Stomach (tissue), 8 donors: ENCODE measurements at regions not wholly inside any gene's neighbourhood (a gene's known extent, or its start where the extent isn't known, plus 50 kb on each side); places are given as distances from the start of the nearest gene placed in this dataset.

ENCODE experiments used
- DNase-seq, 2 donors: peaks; one replicate each; pipeline versions ENCODE4 v3.0.0 to v3.0.0-alpha.2; 2013 to 2019
- H3K27ac ChIP-seq, 5 donors: fragments of 200-600 bp in 4 of 5; sonication (generic) in 4 of 5; one replicate each; pipeline ENCODE4 v1.5.1; 2013 to 2019; ENCODE audit warnings: mild to moderate bottlenecking in 1 of 5, moderate library complexity in 1 of 5
- H3K27me3 ChIP-seq, 3 donors: fragments of 200-600 bp; sonication (generic); one replicate each; pipeline ENCODE4 v1.5.1; 2017 to 2019; ENCODE audit warnings: mixed run types in 1 of 3
- H3K36me3 ChIP-seq, 4 donors: fragments of 200-600 bp; sonication (generic); 1 replicate in 3 of 4; 2 replicates in 1 of 4; pipeline ENCODE4 v1.5.1; 2016 to 2019
- H3K4me1 ChIP-seq, 4 donors: fragments of 200-600 bp; sonication (generic); one replicate each; pipeline ENCODE4 v1.5.1; 2016 to 2019
- H3K4me3 ChIP-seq, 4 donors: fragments of 200-600 bp; sonication (generic) in 3 of 4; one replicate each; pipeline ENCODE4 v1.5.1; 2016 to 2019; ENCODE audit warnings: mild to moderate bottlenecking in 1 of 4
- H3K9me3 ChIP-seq, 4 donors: fragments of 200-600 bp; sonication (generic); one replicate each; pipeline ENCODE4 v1.5.1; 2016 to 2019
- CTCF ChIP-seq, 7 experiments: fragments of 450-650 bp in 4 of 7; fragments of 200-600 bp in 3 of 7; sonication (generic) in 3 of 7; IDR thresholded peaks; one replicate each; pipeline ENCODE4 v1.5.1; 2016 to 2019; ENCODE audit warnings: antibody characterized with exemption in 7 of 7, control low read depth in 2 of 7, mild to moderate bottlenecking in 1 of 7
- EP300 ChIP-seq: sonication (generic); formaldehyde crosslinking; IDR thresholded peaks from one replicate; pipeline ENCODE4 v1.6.1; 2017; ENCODE audit warnings: antibody characterized with exemption
- POLR2A ChIP-seq, 4 donors: fragments of 450-650 bp; IDR thresholded peaks; one replicate each; pipeline ENCODE4 v1.6.1; 2016; ENCODE audit warnings: antibody characterized with exemption in 4 of 4, control low read depth in 2 of 4, mild to moderate bottlenecking in 1 of 4, moderate library complexity in 1 of 4
- POLR2AphosphoS5 ChIP-seq, 3 donors: sonication (generic); formaldehyde crosslinking; IDR thresholded peaks; one replicate each; pipeline ENCODE4 v1.6.1; 2016; ENCODE audit warnings: antibody characterized with exemption in 3 of 3
- WGBS, 5 donors: extraction: QIAGEN DNeasy Blood & Tissue Kit in 3 of 5; methylation state at CpG; one replicate each; pipeline versions ENCODE4 v1.1.5 to v1.1.7; 2013 to 2018; 5-methylcytosine and 5-hydroxymethylcytosine counted together
- intact Hi-C: fragments of 100-400 bp; cut with DNase I; formaldehyde crosslinking; loops from one replicate; pipeline ENCODE4 v1.15.1; 2023; ENCODE audit warnings: low total_unique reads
- donor health status: healthy with polysubstance abuse.
- donor health status: Bipolar disorder and iron deficiency.
- donor health status: healthy.

- DNase-seq = no peak
- peaks cover 0 to 8% (median 6%) of the 10 kb centered on the region in 4 donors for H3K4me1 ChIP-seq
- no peaks in the 10 kb centered on the region for H3K27me3 ChIP-seq
- H3K27ac ChIP-seq = no peak overlapping the region
- 76 to 82% (median 82%) methylated on average over 3 of the region's 3 CpGs for WGBS, 5 donors
- no peaks in the 10 kb centered on the region for H3K36me3 ChIP-seq
- TF ChIP-seq EP300 (no peak), POLR2AphosphoS5 (IDR thresholded peaks at IDR 0.05) (no peak), CTCF (IDR thresholded peaks at IDR 0.05) (no peak), POLR2A (IDR thresholded peaks at IDR 0.05) (no peak)
- H3K9me3 ChIP-seq = no peaks in the 10 kb centered on the region
- intact Hi-C loops = no loop called here
- H3K4me3 ChIP-seq = no peak overlapping the region
Observed at GRCh38 chr1:185656663-185657062, 77.5 kb upstream of the HMCN1 start.

GRCh38 chr1:185654952-185655314 lies 79.3 kb upstream of the HMCN1 start:
- TF ChIP-seq POLR2AphosphoS5 (IDR thresholded peaks at IDR 0.05) (no peak), CTCF (IDR thresholded peaks at IDR 0.05) (no peak), EP300 (no peak), POLR2A (IDR thresholded peaks at IDR 0.05) (no peak)
- DNase-seq = no peak
- Histone ChIP-seq H3K4me3 (no peak overlapping the region), H3K27me3 (no peaks in the 10 kb centered on the region), H3K9me3 (no peaks in the 10 kb centered on the region), H3K4me1 (peaks cover 0 to 8% (median 6%) of the 10 kb centered on the region in 4 donors), H3K27ac (no peak overlapping the region), H3K36me3 (no peaks in the 10 kb centered on the region)
- intact Hi-C loops = no loop called here

- intact Hi-C loops = no loop called here
- H3K4me1 ChIP-seq = peaks cover 0 to 8% (median 6%) of the 10 kb centered on the region in 4 donors
- no peaks in the 10 kb centered on the region for H3K27me3 ChIP-seq
- TF ChIP-seq POLR2AphosphoS5 (IDR thresholded peaks at IDR 0.05) (peak in 2 of 3 donors; percentile 29 to 74), EP300 (no peak)
- no peaks in the 10 kb centered on the region for H3K36me3 ChIP-seq
- 42 to 70% (median 55%) methylated on average over 4 of the region's 4 CpGs for WGBS, 5 donors
- no peaks in the 10 kb centered on the region for H3K9me3 ChIP-seq
- no peak overlapping the region for H3K27ac ChIP-seq
- H3K4me3 ChIP-seq = no peak overlapping the region
- DNase-seq = peak in 1 of 2 donors; percentile 60
Observed at GRCh38 chr1:185654199-185654951, 79.8 kb upstream of the HMCN1 start.

- H3K27ac ChIP-seq = no peak overlapping the region
- H3K4me1 ChIP-seq = peaks cover 0 to 8% (median 6%) of the 10 kb centered on the region in 4 donors
- WGBS, 5 donors = 88 to 95% (median 91%) methylated on average over 1 of the region's 1 CpG
- peaks cover 0 to 7% (median 3%) of the 10 kb centered on the region in 4 donors for H3K9me3 ChIP-seq
- intact Hi-C loops = no loop called here
- TF ChIP-seq POLR2AphosphoS5 (IDR thresholded peaks at IDR 0.05) (no peak), EP300 (no peak), CTCF (IDR thresholded peaks at IDR 0.05) (no peak), POLR2A (IDR thresholded peaks at IDR 0.05) (no peak)
- H3K4me3 ChIP-seq = no peak overlapping the region
- H3K36me3 ChIP-seq = no peaks in the 10 kb centered on the region
- no peaks in the 10 kb centered on the region for H3K27me3 ChIP-seq
- DNase-seq = no peak
Observed at GRCh38 chr1:185653615-185654014, 80.6 kb upstream of the HMCN1 start.

GRCh38 chr1:185652348-185652747 lies 81.8 kb upstream of the HMCN1 start:
- DNase-seq = no peak
- H3K27ac ChIP-seq = no peak overlapping the region
- WGBS, 5 donors = 84 to 93% (median 88%) methylated on average over 2 of the region's 2 CpGs
- no peak for TF ChIP-seq POLR2AphosphoS5 (IDR thresholded peaks at IDR 0.05)
- H3K9me3 ChIP-seq = peaks cover 0 to 7% (median 3%) of the 10 kb centered on the region in 4 donors
- no peaks in the 10 kb centered on the region for H3K27me3 ChIP-seq
- intact Hi-C loops = no loop called here
- H3K4me1 ChIP-seq = peaks cover 0 to 8% (median 6%) of the 10 kb centered on the region in 4 donors
- H3K36me3 ChIP-seq = no peaks in the 10 kb centered on the region
- H3K4me3 ChIP-seq = no peak overlapping the region
